Right ventricle myocardium inferior (tissue), 1 donor: ENCODE measurements at regions not wholly inside any gene's neighbourhood (a gene's known extent, or its start where the extent isn't known, plus 50 kb on each side); places are given as distances from the start of the nearest gene placed in this dataset.
"Not testable (repeated sequence)": the region's sequence is repeated elsewhere in the genome, so short reads cannot be mapped to it uniquely, and the experiment has no call there.

Experiments
- ATAC-seq: fragments of 200-7000 bp; cut with Tn5 transposase; one replicate; pipeline ENCODE4 v1.9.1; 2020; ENCODE audit warnings: mild to moderate bottlenecking, moderate library complexity
- DNase-seq: peaks from one replicate; pipeline ENCODE4 v3.0.0; 2021; ENCODE audit errors: missing footprints
- intact Hi-C: fragments of 100-400 bp; cut with DNase I; formaldehyde crosslinking; loops from one replicate; pipeline ENCODE4 v1.11.0; 2022
- donor health status: DM: no; HTN: yes; CAD: no; lungs with severe emphysema.

DNA sequence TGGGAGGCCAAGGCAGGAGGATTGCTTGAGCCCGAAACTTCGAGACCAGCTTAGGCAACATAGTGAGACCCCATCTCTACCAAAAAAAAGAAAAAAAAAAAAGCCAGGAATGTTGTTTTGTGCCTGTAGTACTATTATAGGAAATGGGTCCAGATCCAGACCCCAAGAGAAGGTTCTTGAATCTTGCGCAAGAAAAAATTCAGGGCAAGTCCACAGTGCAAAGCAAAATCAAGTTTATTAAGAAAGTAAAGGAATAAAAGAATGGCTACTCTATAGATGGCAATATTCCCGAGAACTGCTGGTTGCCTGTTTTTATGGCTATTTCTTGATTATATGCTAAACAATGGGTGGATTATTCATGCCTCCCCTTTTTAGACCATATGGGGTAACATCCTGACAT is 51.2 kb upstream of the RDX start:
- no peak for DNase-seq
- intact Hi-C loops, result no loop called here
- ATAC-seq, result no peak

DNA sequence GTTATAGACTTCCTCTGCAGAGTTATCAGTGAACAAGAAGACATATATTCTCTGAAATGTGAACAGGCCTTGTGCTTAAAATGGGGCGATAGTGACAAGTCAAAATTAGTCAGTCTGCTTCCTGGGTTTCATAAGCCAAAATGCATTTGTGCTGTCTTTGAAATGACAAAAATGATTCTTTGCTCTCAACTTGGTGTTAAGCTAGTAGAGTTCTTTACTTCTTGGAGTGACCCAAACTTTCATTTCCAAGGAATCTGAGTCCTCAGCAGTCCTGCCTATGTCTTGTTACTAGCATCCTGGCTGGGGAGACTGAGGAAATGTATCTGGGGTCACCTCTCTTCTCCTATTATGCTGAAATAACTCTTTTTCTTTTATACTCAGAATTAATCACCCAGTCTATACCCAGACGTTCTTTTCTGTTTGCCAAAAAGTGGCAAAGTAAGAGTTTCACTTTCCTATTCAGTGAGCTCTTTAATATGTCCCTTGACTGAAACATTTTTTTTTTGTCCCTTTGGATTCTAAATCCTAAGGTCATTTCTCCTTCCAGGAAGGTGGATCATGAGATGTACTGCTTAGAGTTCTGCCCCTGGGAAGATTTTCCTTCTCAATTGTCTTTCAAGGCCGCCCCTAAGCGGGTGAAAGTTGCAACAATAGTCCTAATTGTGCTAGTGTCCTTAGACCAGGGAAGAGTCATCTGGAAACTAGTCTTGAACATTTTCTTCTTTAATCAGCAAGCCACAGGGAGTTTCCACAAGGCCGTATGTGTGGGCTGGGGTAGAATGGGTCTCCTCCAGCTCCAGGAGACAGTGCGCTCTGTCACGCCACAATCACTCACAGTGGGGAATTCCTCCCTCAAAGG is 53.0 kb upstream of the RDX start:
- no peak for DNase-seq

DNA sequence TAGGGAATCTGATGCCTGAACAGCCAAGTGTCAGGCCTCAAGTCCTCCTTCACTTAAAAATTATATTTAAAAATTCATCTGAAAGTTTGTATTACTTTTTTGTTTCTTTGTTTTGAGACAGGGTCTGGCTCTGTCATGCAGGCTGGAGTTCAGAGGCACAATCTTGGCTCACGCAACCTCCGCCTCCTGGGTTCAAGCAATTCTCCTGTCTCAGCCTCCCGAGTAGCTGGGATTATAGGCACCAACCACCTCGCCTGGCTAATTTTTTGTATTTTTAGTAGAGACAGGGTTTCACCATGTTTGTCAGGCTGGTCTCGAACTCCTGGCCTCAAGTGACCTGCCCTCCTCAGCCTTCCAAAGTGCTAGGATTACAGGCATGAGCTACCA is 53.6 kb upstream of the RDX start:
- DNase-seq, intact Hi-C loops, ATAC-seq: not testable (repeated sequence)

More for the DNA sequence above, 53.0 kb upstream of the RDX start:
- intact Hi-C loops, result no loop called here
- ATAC-seq, result no peak

DNA sequence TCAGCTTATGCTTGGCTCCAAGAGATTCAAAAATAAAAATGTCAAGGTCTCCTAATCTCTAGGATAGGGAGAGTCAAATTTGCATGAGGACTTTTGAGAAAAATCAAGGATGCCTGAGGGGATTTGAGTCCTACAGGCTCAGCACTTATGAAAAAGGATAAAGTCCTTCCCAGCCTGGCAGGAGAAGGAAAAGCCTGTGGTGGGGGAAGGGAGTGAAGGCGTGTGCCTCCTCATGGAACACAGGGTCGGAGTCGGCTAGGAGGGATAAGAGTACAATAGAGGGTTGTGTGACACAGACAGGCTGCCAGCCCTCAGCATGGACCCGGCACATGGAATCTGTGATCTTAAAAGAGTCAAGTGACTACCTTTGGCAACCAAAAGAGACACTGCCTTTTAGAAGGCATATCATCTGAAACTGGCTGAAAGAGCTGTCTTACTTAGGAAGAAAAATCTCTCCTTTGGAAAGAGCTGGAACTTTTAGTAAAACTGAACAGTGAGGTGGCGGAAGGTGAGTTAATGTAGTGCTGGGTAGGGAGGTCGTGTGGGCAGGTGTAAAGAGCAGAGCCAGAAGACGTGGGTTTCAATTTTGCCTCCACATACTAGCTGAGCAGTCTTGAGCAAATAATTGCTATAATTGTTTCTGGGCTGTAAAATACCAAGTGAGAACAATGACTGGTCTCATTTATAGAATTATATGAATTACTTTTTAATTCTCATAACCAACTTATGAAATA is 58.8 kb upstream of the RDX start:
- intact Hi-C loops, result no loop called here
- DNase-seq (no peak), ATAC-seq (no peak)

DNA sequence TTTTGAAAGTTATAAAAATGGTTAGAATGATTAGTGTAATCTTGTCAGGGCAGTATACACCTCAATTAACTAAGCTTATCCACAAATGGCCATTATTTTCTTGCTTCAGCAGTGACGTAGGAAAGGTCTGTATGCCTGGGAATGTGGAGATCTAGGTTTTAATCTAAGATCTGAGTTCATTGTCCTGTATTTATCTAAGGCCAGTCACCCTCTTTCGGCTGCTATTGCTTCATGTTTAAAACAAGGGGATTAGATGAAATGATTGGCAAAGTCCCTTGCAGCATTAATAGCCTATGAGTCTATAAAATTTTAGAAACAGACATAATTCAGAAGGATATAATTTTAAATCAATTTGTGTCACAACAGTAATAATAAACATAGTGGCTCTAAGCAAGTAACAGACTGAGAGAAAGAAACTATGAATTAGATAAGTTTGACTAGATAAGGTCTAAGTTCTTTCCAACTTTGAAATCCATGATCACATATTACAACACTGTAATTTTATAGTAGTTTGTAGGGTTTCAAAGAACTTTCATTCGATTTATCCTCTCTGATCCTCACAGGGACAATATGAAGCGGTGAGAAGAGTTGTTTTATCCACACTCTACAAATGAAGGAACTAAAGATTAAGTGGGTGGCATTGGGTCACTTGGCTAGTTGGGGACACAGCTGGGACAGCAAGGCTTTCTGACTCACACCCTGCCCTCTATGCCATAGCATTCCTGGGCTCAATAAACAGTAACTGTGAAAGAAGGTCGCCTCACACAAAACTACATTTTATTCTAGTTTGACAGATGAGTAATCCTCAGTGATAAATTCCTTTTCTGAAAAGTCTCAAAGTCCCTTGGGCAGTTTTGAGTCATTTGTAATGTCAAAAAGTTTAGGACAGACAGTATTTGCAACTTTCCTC is 60.6 kb upstream of the RDX start:
- intact Hi-C loops, result no loop called here
- ATAC-seq (no peak), DNase-seq (no peak)

DNA sequence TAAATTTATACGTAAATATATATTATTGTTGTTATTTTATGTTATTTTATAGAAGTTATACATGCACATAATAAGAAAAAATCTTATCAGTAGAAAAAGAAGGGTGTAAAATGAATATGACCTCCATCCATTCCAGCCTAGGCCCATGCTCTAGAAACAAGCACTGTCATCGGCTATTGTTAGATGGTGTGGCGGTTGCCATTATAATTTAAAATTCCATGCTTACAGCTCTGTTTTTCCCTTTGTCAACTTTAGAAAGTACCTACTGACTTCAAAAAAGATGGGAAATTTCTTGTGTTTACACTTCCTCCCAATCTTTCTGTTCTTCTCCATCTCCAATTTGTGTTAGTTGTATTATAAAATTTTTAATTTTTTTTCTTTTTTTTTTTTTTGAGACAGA is 61.9 kb upstream of the RDX start:
- intact Hi-C loops, result no loop called here
- no peak for DNase-seq
- no peak for ATAC-seq

GRCh38 chr11:110360781-110361408 is 64.5 kb upstream of the RDX start:
- DNase-seq, ATAC-seq: not testable (repeated sequence)
- intact Hi-C loops, result loop anchor here (10.0 kb wide), 1 partner anchor 266 kb away; the partner anchor contains the start of gene ZC3H12C

DNA sequence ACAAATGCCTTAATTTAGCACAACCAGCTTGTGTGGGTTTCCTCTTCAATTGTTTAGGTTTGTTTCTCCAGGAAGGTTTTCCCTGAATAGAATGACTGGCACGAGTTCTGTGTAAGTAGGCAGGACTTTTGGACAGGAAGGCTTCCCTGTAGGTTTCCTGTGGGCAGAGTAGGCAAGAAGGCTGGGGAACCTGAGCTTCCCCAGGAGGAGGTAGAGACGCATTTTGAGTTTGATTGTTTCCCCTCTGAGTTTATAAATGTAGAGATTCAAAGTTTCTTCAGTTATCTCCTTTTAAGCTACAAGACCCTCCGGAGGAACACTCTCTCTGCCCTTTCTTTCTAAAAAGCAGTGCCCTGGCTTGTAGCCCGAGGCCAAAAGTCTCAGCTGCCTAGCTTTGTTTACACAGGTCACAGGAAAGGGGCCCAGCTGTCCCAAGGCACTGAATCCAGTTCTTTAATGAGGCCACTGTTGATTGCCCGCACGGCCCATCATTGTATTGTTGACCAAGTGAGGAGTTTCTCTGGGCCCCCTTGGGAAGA is 66.6 kb upstream of the RDX start:
- intact Hi-C loops, result loop anchor here (10.0 kb wide), 1 partner anchor 268 kb away; the partner anchor contains the start of gene ZC3H12C
- DNase-seq (no peak), ATAC-seq (no peak)

DNA sequence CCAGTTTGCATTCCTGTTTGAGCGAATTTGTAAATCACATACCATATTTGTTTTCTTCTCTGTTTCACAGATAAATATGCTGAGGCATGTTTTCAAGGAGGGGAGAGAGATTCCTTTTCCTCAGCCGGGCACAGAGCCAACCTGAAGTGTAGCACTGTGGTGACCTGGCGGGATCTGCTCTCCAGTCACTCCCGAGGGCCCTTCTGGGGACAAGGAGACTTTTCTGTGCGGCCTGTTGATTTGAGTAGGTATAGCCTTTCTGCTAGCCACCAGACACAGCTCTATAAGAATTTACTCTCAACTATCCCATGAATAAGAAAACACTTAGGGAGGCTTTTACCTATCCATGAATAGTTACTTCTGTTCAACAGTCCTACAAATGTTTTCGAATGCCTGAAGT is 63.5 kb upstream of the FDX1 start:
- no peak for DNase-seq
- peak; percentile 72 for ATAC-seq
- intact Hi-C loops, result loop anchor here (5.0 to 10.0 kb wide), 2 partner anchors 69 to 271 kb away; partner anchors contain the start of genes RDX and ZC3H12C

GRCh38 chr11:110367571-110367970 is 62.2 kb upstream of the FDX1 start:
- no peak for DNase-seq
- intact Hi-C loops, result loop anchor here (1.0 to 10.0 kb wide), 3 partner anchors 70 to 273 kb away; partner anchors contain the start of genes RDX and ZC3H12C
- no peak for ATAC-seq

DNA sequence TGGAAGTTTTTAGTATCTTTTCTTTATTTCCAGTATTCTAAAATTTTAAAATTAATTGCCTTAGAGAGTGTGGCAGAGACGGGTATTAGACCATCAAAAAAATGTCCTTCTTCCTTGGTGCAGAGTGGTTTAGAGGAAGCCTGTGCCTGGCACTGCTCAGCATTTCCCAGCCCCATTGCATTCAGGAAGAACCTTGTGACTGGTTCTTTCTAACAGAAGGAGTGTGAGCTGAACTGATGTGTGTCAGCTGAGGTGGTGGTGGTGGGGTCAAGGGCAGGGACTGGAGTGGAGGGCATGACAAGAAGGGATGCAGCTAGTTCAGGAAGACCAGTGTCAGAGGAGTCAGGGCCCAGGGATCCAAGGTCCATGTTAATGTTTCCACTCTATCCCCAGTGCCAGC is 58.7 kb upstream of the FDX1 start:
- intact Hi-C loops, result no loop called here
- no peak for ATAC-seq
- no peak for DNase-seq

GRCh38 chr11:110373051-110373702 is 56.6 kb upstream of the FDX1 start:
- DNase-seq (no peak), ATAC-seq (no peak)
- intact Hi-C loops, result no loop called here

DNA sequence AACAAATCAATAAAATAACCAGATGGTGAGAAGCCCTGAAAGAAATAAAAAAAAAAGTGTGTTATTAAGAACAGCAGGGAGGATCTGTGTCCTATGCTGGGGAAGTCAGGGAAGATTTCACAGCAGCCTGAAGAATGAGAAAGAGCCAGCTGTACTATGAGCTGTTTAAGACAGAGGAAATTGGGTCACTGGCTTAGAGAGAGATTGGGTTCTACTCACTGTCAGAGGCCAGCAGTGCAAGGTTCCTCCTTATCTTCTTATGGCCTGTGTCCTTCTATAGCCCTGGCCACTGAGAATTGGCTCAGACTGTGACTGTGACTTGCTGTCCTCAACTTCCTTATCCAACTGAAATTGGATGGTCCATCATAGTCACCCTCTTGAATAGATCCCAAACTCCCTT is 54.8 kb upstream of the FDX1 start:
- intact Hi-C loops, result loop anchor here (5.0 kb wide), 2 partner anchors 57 to 428 kb away; no protein-coding TSS in a partner anchor
- DNase-seq (no peak), ATAC-seq (peak; percentile 41)

DNA sequence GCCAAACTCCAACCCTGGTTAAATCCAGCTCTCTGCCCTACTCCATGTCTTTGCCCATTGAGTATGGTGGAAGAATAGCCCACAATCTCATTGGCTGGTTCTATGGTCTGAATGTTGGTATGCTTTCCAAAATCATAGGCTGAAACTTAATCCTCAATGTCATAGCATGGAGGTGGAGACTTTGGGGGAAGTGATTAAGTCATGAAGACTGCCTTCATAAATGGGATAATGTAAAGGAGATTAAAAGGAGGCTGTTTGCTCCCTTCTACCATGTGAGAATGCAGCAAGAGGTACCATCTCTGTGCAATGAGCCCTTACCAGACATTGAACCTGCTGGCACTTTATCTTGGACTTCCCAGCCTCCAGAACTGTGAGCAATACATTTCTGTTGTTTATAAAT is 54.4 kb upstream of the FDX1 start:
- intact Hi-C loops, result loop anchor here (5.0 kb wide), 2 partner anchors 57 to 428 kb away; no protein-coding TSS in a partner anchor
- no peak for DNase-seq

DNA sequence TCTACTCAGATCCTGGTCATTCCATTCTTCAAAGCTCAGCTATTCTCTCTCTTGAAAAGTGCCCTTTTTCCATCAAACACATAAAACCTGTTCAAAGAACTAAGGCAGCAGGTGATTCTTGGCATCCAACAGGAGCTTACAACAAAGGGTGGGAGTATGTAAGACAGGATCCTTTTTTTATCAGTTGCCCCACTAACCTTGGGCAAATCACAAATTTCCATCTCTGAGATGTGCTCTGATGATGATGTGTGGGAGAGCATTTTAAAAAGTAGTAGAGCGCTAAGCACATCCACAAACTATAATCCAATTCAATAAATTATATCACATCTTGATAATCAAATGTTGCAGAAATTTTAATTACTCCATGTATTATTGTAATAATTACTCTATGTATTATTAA is 53.7 kb upstream of the FDX1 start:
- intact Hi-C loops, result loop anchor here (5.0 kb wide), 2 partner anchors 56 to 429 kb away; no protein-coding TSS in a partner anchor
- no peak for ATAC-seq
- no peak for DNase-seq

More for the DNA sequence above, 54.4 kb upstream of the FDX1 start:
- ATAC-seq, result no peak

- DNase-seq (peak; percentile 68), ATAC-seq (peak; percentile 83)
- intact Hi-C loops, result loop anchor here (1.0 to 5.0 kb wide), 3 partner anchors 55 to 430 kb away; no protein-coding TSS in a partner anchor
Observed at GRCh38 chr11:110376711-110377324, 52.9 kb upstream of the FDX1 start.

GRCh38 chr11:110377434-110377833 is 52.3 kb upstream of the FDX1 start:
- ATAC-seq (no peak), DNase-seq (no peak)
- intact Hi-C loops, result loop anchor here (1.0 to 5.0 kb wide), 3 partner anchors 55 to 430 kb away; no protein-coding TSS in a partner anchor
